GM12872 (cell line): ENCODE measurements at regions not wholly inside any gene's neighbourhood (a gene's known extent, or its start where the extent isn't known, plus 50 kb on each side); places are given as distances from the start of the nearest gene placed in this dataset.

Source experiments
- TF ChIP-seq, protein P1 (sequence below): IDR thresholded peaks from 3 replicates; pipeline ENCODE4 v1.5.1; 2011; ENCODE audit warnings: low read depth, mild to moderate bottlenecking, low read length, moderate library complexity; ENCODE audit not compliant: insufficient read depth

- TF ChIP-seq, protein P1, sequence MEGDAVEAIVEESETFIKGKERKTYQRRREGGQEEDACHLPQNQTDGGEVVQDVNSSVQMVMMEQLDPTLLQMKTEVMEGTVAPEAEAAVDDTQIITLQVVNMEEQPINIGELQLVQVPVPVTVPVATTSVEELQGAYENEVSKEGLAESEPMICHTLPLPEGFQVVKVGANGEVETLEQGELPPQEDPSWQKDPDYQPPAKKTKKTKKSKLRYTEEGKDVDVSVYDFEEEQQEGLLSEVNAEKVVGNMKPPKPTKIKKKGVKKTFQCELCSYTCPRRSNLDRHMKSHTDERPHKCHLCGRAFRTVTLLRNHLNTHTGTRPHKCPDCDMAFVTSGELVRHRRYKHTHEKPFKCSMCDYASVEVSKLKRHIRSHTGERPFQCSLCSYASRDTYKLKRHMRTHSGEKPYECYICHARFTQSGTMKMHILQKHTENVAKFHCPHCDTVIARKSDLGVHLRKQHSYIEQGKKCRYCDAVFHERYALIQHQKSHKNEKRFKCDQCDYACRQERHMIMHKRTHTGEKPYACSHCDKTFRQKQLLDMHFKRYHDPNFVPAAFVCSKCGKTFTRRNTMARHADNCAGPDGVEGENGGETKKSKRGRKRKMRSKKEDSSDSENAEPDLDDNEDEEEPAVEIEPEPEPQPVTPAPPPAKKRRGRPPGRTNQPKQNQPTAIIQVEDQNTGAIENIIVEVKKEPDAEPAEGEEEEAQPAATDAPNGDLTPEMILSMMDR, result no peak
Measured at GRCh38 chr2:107591561-107592279, 235.0 kb upstream of the RGPD4 start.

GRCh38 chr2:107592280-107592624 lies 234.4 kb upstream of the RGPD4 start:
- TF ChIP-seq, protein P1, result no peak

- TF ChIP-seq, protein P1, result no peak
Measured at GRCh38 chr2:107595285-107595684, 231.4 kb upstream of the RGPD4 start.

- TF ChIP-seq, protein P1, result no peak
Measured at GRCh38 chr2:107595749-107596148, 230.9 kb upstream of the RGPD4 start.

DNA sequence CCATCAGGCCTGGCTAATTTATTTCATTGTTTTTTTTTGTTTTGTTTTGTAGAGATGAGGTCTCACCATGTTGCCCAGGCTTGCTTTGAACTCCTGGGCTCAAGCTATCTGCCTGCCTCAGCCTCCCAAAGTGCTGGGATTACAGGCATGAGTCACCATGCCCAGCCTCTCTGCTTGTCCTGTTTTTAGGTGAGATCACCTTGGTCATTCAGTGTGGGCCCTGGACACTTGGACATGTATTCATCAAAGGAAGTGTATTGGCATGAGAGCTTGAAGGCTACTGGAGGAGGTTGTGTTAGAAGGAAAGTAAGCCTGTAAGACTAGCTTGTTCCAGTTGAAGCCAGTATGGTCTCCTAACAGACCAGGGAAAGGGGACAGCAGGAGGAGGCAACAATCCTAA lies 229.2 kb upstream of the RGPD4 start:
- TF ChIP-seq, protein P1, result no peak

DNA sequence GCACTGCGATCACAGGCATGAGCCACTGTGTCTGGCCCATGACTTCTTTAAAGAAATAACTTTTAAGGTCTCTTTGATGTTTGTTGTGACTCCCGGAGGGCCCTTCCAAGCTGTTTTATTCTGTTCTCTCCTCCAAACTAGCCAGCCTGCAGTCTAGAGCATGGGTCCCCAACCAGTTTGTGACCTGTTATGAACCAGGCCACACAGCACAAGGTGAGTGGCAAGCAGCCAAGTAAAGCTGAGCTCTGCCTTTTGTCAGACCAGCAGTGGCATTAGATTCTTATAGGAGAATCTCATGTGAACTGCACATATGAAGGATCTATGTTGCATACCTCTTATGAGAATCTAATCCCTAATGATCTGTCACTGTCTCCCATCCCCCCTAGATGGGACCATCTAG lies 223.9 kb upstream of the RGPD4 start:
- TF ChIP-seq, protein P1, result no peak

DNA sequence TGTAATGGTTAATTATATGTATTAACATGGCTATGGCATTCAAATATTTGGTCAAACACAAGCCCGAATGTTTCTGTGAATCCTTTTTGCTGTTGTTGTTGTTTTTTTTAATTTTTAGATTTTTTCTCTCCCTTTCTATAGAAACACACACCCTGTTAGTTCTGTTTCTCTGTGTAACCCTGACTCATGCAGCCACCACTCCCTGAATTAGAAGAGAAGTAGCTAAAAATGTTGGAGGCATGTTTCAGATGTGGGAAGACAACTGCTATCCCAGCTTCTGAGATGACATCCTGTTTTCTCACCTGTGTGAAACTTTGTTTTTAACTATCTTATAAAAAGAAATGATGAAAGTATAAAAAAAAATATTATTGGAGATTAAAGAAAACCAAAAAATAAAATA lies 219.6 kb upstream of the RGPD4 start:
- TF ChIP-seq, protein P1, result no peak
